ENCODE measurements at regions not wholly inside any gene's neighbourhood (a gene's known extent, or its start where the extent isn't known, plus 50 kb on each side); places are given as distances from the start of the nearest gene placed in this dataset.

DNA sequence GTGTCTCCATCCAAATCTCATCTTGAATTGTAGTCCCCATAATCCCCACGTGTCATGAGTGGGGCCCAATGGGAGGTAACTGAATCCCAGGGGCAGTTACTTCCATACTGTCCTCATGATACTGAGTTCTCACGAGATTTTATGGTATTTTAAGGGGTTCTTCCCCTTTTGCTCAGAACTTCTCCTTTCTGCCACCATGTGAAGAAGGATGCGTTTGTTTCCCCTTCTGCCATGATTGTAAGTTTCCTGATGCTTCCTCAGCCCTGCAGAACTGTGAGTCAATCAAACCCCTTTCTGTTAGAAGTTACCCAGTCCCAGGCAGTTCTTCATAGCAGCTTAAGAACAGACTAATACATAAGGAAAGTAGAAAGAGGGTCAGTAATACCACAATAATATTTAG is 480.4 kb downstream of the KCNJ3 start:
- no peak for DNase-seq (ENCODE audit: low read depth in 2 of 2)

DNA sequence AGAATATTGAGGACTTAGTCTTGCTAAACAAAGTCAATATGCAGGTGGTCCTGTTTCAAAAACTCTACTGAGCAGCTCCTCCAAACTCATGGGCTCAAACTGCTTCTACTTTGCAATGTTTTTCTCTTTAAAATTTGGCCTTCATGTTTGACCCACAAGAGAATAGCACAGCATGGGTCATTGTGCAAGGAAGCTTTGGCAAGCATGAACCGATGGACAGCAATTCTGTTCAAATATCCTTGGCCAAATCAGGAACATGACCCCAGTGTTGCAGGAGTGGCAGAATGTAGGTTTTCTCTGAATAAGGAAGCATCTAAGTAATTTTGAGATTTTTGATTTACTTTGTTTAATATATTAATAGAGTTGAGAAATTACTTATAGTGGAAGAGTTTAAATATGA is 477.9 kb downstream of the KCNJ3 start:
- no peak for DNase-seq (ENCODE audit: low read depth in 2 of 2)

- no peak for DNase-seq (ENCODE audit: low read depth in 2 of 2)
These were observed 470.8 kb downstream of the KCNJ3 start for GRCh38 chr2:155169317-155169716.

DNA sequence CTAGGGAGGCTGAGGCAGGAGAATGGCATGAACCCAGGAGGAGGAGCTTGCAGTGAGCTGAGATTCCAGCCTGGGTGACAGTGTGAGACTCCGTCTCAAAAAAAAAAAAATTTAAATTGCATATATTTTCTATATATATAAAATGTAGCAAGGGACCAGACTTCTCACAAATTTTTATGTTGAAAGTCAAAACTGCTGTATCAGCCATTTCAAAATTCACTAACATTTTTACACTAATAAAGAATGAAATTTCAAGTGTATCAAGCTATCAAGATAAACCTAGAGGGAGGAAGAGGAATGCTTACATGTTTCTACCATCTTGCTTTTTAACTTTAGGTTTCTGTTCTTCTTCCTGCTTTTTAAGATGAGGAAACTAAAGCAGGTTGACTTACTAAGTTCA is 464.0 kb downstream of the KCNJ3 start:
- no peak for DNase-seq (ENCODE audit: low read depth in 2 of 2)

- DNase-seq (ENCODE audit: low read depth in 2 of 2), result no peak
These were observed 462.8 kb downstream of the KCNJ3 start for GRCh38 chr2:155161314-155161713.

GRCh38 chr2:155157711-155158110 is 459.2 kb downstream of the KCNJ3 start:
- no peak for DNase-seq (ENCODE audit: low read depth in 2 of 2)

DNA sequence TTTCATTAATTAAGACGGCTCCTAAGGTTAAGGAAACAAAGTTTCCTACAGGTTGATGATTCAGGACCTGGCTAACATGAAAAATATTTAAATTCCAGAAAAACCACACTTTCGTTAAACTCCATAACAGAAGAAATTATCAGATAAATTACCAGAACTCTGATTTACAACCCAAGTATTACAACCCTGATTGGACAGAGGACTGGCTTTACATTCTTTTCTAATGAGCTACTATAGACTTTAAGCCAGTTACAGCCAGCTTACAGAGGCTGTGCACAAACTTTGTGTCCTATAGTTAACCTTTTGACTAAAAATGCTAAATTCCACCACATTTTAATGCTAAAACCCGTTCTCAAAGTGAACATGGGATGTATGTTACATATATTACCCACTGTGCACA is 458.6 kb downstream of the KCNJ3 start:
- no peak for DNase-seq (ENCODE audit: low read depth in 2 of 2)

DNA sequence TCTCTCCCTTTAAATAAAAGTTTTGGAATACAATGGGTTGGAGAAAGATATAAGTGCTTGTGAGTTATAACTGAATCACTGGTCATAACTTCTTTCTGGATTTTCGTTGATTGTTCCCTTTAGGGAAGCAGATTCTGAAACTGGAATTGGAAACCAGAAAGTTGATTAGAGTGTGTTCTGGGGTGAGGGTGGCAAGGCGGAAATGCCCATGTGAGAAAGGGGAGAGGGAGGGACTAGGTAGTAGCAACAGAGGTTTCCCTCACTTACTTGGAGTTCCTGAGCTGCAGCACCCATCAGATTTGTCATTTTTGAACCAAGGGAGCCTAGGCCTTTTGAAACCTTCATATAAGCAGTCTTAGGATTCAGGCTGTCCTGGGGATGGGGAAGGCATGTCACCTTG is 453.4 kb downstream of the KCNJ3 start:
- DNase-seq (ENCODE audit: low read depth in 2 of 2), result no peak

DNA sequence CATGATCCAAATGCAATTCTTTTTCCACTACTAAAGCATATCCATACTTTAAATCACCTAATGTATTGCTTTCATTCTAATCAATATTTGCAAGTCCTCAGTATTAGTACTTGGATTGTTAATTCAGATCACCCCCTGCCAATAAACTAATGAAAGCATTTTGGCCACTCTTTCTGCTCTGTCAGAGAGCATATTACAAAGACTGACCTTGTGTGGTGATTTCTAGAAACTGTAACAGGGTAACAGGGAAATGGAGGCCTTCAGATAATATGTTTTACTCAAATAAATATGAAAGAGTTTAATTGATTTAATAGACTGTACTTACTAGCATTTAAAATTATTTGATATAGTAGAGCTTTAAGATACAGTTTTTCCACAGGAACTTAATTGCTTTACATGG is 453.0 kb downstream of the KCNJ3 start:
- no peak for DNase-seq (ENCODE audit: low read depth in 2 of 2)

DNA sequence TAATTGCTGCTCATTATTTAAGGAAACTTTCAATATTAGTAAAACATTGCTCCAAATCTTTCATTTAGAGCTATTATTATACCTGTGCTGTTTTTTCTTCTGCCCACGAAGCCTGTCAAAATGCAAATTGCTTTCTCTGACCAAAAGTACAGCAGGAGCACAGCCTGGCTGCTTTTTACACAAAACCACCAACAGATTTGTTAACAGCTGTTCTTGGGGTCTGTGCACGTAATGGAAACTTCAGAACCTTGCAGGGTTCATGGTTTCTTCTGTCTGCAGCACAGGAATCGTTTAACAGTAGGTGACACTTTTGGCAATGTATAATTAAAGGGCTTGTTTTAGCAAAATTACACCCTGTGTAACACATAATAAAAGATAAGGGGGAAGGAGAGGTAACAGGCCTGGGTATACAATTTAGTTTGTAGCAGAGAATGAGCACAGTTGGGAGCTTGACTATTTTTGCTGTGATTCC is 447.3 kb downstream of the KCNJ3 start:
- no peak for DNase-seq (ENCODE audit: low read depth in 2 of 2)

- no peak for DNase-seq (ENCODE audit: low read depth in 2 of 2)
These were observed 442.9 kb downstream of the KCNJ3 start for GRCh38 chr2:155141418-155141817.

- no peak for DNase-seq (ENCODE audit: low read depth in 2 of 2)
These were observed 427.2 kb downstream of the KCNJ3 start for GRCh38 chr2:155125585-155126230.

- DNase-seq (ENCODE audit: low read depth in 2 of 2), result no peak
These were observed 417.4 kb downstream of the KCNJ3 start for GRCh38 chr2:155115846-155116245.

DNA sequence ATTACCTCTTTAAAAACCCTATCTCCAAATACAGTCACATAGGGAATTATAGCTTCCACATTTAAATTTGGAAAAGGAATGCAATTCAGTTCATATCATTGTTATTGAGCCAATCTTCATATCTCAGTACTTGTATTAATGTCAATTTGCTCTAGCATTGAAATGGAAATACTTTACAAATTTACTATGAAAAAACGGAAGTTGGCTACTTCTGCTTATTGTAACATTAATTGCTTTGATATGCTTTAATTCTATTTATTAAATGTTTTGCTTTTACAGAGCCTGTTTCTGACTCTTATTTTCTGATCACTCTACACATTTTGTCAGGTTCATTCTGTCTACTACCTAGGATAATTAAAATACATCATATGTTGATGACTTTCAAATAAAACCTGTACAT is 412.6 kb downstream of the KCNJ3 start:
- DNase-seq (ENCODE audit: low read depth in 2 of 2), result no peak

DNA sequence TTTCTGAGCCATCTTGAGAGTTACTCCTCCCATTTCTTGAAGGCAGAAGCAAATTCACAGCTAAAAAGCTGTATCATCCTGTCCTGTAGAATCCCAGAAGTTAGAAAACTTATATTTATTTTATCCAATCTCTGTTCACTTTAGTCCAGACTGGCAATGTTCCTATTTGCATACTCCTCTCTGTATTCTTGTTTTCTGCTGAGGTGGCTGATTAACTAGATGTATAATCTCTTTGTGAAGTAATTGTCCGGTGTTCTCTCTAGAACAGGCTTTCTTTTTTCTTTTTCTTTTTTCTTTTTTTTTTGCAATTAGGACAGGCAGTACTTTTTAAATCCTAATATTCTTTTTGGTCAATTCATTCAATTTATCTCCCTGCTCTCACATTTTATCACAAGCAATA is 411.0 kb downstream of the KCNJ3 start:
- DNase-seq (ENCODE audit: low read depth in 2 of 2), result no peak

GRCh38 chr2:155100261-155100660 is 401.8 kb downstream of the KCNJ3 start:
- DNase-seq (ENCODE audit: low read depth in 2 of 2), result no peak

DNA sequence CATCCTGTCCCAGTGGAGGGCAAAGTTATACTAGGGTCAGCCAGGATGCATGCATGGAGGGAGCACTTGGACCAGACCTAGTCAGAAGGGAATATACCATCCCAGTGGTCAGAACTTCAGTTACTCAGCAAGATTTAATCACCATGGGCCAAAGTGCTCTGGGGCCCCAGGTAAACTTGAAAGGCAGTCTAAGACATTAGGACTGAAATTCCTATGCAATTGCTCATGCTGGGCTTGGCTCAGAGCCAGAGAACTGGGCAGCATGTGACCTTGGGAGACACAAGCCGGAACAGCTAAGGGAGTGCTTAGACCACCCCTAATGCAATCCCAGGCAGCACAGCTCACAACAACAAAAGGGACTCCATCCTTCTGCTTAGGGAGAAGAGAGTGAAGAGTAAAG is 401.3 kb downstream of the KCNJ3 start:
- no peak for DNase-seq (ENCODE audit: low read depth in 2 of 2)

- no peak for DNase-seq (ENCODE audit: low read depth in 2 of 2)
These were observed 397.1 kb downstream of the KCNJ3 start for GRCh38 chr2:155095613-155096012.

DNA sequence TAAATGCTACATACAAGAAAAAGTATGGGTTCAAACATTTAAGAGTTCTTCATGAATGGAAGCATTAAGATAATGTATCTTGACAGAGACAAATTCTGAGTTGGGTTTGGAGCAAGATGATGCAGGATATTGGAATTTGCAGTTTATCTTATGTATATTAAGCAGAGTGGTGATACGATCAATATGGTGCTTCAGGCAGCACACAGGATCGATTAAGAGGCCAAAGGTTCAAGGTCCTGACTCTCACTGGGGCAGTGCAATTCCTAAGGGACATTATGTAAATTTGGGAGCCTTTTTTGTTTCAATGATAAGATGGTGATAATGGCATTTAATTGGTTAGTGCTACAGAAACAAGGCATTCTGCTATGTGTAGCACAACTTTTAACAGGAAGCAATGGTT is 381.9 kb downstream of the KCNJ3 start:
- DNase-seq (ENCODE audit: low read depth in 2 of 2), result no peak

- DNase-seq (ENCODE audit: low read depth in 2 of 2), result no peak
These were observed 372.0 kb downstream of the KCNJ3 start for GRCh38 chr2:155070489-155070888.

DNA sequence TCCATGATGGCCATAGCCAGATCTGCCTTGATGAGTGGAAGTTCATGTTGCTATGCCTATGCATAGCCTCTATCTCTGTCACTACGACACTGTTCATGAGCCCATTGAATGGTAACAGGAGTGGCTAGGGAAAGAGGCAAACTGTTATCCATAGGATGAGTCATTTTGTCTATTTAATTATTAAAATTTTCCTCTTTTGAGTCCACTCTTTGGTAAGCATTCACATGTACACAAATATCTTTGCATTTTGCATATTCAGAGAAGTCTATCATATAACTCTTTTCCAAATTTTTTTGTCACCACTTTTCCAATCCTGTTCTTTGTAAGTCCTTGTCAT is 364.4 kb downstream of the KCNJ3 start:
- no peak for DNase-seq (ENCODE audit: low read depth in 2 of 2)

- no peak for DNase-seq (ENCODE audit: low read depth in 2 of 2)
These were observed 363.9 kb downstream of the KCNJ3 start for GRCh38 chr2:155062250-155062921.

DNA sequence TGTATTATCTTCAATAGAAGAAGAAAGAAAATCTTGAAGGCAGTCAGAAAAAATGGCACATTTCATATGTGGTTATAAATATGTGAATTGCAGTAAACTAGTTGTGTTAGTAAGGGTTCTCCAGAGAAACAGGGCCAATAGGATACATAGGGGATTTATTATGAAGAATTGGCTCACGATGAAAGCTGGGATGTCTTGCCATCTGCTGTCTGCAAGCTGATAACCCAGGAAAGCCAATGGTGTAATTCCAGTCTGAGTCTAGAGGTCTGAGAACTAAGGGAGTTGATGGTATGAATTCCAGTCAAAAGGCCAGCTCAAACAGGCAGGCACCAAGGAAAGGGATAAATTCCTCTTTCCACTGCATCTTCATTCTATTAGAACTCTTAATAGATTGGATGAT is 362.4 kb downstream of the KCNJ3 start:
- no peak for DNase-seq (ENCODE audit: low read depth in 2 of 2)

GRCh38 chr2:155054712-155055111 is 356.2 kb downstream of the KCNJ3 start:
- no peak for DNase-seq (ENCODE audit: low read depth in 2 of 2)

All from dermis microvascular lymphatic vessel endothelial cell (primary cell).